ENCODE measurements at regions not wholly inside any gene's neighbourhood (a gene's known extent, or its start where the extent isn't known, plus 50 kb on each side); places are given as distances from the start of the nearest gene placed in this dataset.

DNA sequence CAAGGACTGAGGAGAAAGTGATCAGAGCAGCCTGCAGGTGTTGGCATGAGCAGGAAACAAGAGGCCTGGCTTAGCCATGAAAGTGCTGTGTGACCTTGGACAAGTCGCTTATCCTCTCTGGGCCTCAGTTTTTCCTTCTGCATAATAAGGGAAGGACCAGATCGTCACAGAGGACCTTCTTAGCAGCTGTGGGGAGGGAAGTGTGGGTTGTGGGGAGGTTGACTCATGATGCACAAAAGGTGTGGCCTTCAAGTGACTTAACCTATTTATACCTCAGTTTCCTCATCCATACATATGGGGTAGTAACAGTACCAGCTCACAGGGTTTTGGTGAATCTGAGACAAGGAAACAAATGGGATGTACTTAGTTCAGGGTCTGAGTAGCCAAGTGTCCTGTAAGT is 658.8 kb downstream of the MATN1 start:
- no peak overlapping the region for H3K9ac ChIP-seq (ENCODE audit: insufficient read length, low read depth)
- no peak for DNase-seq (ENCODE audit: low read depth, low spot score)
- H3K36me3 ChIP-seq (ENCODE audit: insufficient read depth, insufficient read length, low read length): no peaks in the 10 kb centered on the region
- TF ChIP-seq SUZ12 (IDR thresholded peaks at IDR 0.05; ENCODE audit: extremely low read depth, insufficient read depth, insufficient read length) (no peak), ZNF274 (IDR thresholded peaks at IDR 0.05; ENCODE audit: low read depth, low read length) (no peak), YY1 (IDR thresholded peaks at IDR 0.05; ENCODE audit: insufficient read depth, insufficient read length) (no peak)
- H3K4me1 ChIP-seq (ENCODE audit: insufficient read depth, insufficient read length): peaks cover 2% of the 10 kb centered on the region
- no peaks in the 10 kb centered on the region for H3K27me3 ChIP-seq (ENCODE audit: insufficient read depth, insufficient read length)
- no peaks in the 10 kb centered on the region for H3K9me3 ChIP-seq (ENCODE audit: insufficient read depth, low read length)
- H3K4me3 ChIP-seq (ENCODE audit: insufficient read length, low read depth): no peak overlapping the region

DNA sequence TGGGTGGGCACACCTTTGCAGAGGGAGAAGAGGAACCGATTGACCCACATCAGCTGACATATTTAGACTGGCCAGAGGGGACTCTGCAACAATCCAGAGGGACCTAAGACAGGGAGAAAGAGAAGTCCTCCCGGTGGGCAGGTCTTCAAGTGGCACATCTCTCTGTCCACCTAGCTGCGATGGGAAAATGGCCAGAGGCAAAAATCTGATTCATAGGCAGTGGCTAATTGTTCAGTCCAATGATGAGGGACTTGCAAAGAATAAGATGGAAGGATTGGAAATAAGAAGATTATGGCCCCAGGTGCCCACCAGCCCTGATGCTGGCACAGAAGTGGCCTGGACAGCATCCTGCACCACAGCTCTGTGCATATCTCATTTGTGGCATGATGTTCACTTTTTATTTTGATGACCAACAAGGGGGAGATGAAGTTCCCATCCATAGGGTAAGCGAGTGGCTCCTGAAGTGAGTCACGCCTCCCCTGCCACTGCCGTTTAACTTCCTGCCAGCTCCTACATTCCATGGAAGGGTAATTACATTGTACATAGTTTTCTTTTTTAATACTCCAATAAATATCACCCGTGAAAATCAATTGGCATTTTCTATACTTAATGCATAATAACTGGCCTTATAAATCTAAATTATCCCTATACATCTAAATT is 659.6 kb downstream of the MATN1 start:
- H3K4me3 ChIP-seq (ENCODE audit: insufficient read length, low read depth): no peak overlapping the region
- H3K36me3 ChIP-seq (ENCODE audit: insufficient read depth, insufficient read length, low read length): no peaks in the 10 kb centered on the region
- no peak overlapping the region for H3K9ac ChIP-seq (ENCODE audit: insufficient read length, low read depth)
- no peaks in the 10 kb centered on the region for H3K9me3 ChIP-seq (ENCODE audit: insufficient read depth, low read length)
- H3K4me1 ChIP-seq (ENCODE audit: insufficient read depth, insufficient read length): peaks cover 2% of the 10 kb centered on the region
- no peak for DNase-seq (ENCODE audit: low read depth, low spot score)
- no peaks in the 10 kb centered on the region for H3K27me3 ChIP-seq (ENCODE audit: insufficient read depth, insufficient read length)
- TF ChIP-seq SUZ12 (IDR thresholded peaks at IDR 0.05; ENCODE audit: extremely low read depth, insufficient read depth, insufficient read length) (no peak), YY1 (IDR thresholded peaks at IDR 0.05; ENCODE audit: insufficient read depth, insufficient read length) (no peak), ZNF274 (IDR thresholded peaks at IDR 0.05; ENCODE audit: low read depth, low read length) (no peak)

DNA sequence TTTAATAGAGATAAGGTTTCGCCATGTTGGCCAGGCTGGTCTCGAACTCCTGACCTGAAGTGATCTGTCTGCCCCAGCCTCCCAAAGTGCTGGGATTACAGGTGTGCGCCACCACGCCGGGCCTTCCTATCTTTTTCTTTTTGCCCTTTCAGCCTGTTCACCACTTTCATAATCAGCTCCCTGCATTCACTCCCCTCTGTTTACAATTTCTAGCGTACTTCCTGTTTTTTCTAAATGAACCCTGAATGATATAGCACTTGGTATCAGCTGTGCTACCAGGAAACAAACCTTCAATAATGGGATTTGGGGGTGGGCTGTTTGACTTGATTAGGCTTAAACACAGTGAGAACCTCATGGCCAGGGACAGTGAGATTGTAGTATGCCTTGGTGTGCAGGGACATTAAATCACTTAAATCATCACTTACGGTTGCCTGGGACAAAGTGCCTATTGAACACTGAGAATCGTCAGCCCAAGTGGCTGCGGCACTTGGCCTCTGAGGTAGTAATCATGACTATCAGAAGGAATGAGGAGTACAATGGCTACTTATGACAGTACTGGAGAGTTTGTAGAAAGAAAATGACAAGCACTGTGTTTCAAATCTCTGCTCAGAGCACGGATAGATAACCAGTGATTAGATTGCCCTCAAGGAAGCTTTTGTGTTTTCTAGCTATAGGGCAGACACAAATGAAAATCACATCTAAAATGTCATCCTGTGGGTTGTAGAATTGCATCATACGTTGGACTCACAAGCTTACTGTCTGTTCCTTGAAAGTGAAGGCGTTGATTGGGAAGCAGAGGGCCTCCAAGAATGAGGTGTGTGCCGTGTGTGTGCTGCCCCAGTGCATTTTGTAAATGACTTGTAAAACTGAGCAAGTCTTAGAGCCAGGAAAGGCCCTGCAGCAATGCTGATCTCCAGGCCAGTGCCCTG is 661.8 kb downstream of the MATN1 start:
- no peak overlapping the region for H3K4me3 ChIP-seq (ENCODE audit: insufficient read length, low read depth)
- TF ChIP-seq SUZ12 (IDR thresholded peaks at IDR 0.05; ENCODE audit: extremely low read depth, insufficient read depth, insufficient read length) (no peak), YY1 (IDR thresholded peaks at IDR 0.05; ENCODE audit: insufficient read depth, insufficient read length) (no peak), ZNF274 (IDR thresholded peaks at IDR 0.05; ENCODE audit: low read depth, low read length) (no peak)
- no peaks in the 10 kb centered on the region for H3K36me3 ChIP-seq (ENCODE audit: insufficient read depth, insufficient read length, low read length)
- no peak overlapping the region for H3K9ac ChIP-seq (ENCODE audit: insufficient read length, low read depth)
- no peaks in the 10 kb centered on the region for H3K9me3 ChIP-seq (ENCODE audit: insufficient read depth, low read length)
- no peak for DNase-seq (ENCODE audit: low read depth, low spot score)
- H3K4me1 ChIP-seq (ENCODE audit: insufficient read depth, insufficient read length): peaks cover 6% of the 10 kb centered on the region
- no peaks in the 10 kb centered on the region for H3K27me3 ChIP-seq (ENCODE audit: insufficient read depth, insufficient read length)

DNA sequence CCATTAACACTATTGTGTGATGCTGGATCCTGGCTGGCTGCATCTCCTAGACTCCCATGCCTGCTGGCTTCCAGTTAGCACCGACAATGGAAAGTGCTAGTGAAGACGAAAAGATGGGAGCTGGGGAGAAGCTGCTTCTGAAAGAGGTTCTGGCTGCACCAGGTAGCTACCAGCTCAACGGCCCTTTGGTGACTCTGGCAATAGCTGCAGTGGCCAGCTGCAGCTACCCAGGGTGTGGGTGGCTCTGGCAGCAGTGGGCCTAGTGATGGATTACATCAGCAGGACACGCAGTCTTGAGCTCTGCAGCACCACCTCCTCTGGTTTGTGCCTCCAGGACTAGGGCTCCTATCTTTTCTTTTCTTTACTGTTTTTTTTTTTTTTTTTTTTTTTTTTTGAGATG is 662.6 kb downstream of the MATN1 start:
- no peak overlapping the region for H3K4me3 ChIP-seq (ENCODE audit: insufficient read length, low read depth)

GRCh38 chr1:30058970-30059369 is 664.4 kb downstream of the MATN1 start:
- Histone ChIP-seq H3K4me3 (ENCODE audit: insufficient read length, low read depth) (no peak overlapping the region), H3K9me3 (ENCODE audit: insufficient read depth, low read length) (no peaks in the 10 kb centered on the region), H3K9ac (ENCODE audit: insufficient read length, low read depth) (no peak overlapping the region), H3K36me3 (ENCODE audit: insufficient read depth, insufficient read length, low read length) (no peaks in the 10 kb centered on the region), H3K27me3 (ENCODE audit: insufficient read depth, insufficient read length) (no peaks in the 10 kb centered on the region), H3K4me1 (ENCODE audit: insufficient read depth, insufficient read length) (peaks cover 11% of the 10 kb centered on the region)
- TF ChIP-seq ZNF274 (IDR thresholded peaks at IDR 0.05; ENCODE audit: low read depth, low read length) (no peak), SUZ12 (IDR thresholded peaks at IDR 0.05; ENCODE audit: extremely low read depth, insufficient read depth, insufficient read length) (no peak), YY1 (IDR thresholded peaks at IDR 0.05; ENCODE audit: insufficient read depth, insufficient read length) (no peak)
- no peak for DNase-seq (ENCODE audit: low read depth, low spot score)

More for the DNA sequence above, 662.6 kb downstream of the MATN1 start:
- no peak for TF ChIP-seq SUZ12 (IDR thresholded peaks at IDR 0.05; ENCODE audit: extremely low read depth, insufficient read depth, insufficient read length)
- TF ChIP-seq YY1 (IDR thresholded peaks at IDR 0.05; ENCODE audit: insufficient read depth, insufficient read length): no peak
- no peak for TF ChIP-seq ZNF274 (IDR thresholded peaks at IDR 0.05; ENCODE audit: low read depth, low read length)
- Histone ChIP-seq H3K9me3 (ENCODE audit: insufficient read depth, low read length) (no peaks in the 10 kb centered on the region), H3K9ac (ENCODE audit: insufficient read length, low read depth) (no peak overlapping the region), H3K36me3 (ENCODE audit: insufficient read depth, insufficient read length, low read length) (no peaks in the 10 kb centered on the region), H3K4me1 (ENCODE audit: insufficient read depth, insufficient read length) (peaks cover 6% of the 10 kb centered on the region), H3K27me3 (ENCODE audit: insufficient read depth, insufficient read length) (no peaks in the 10 kb centered on the region)
- DNase-seq (ENCODE audit: low read depth, low spot score): no peak

DNA sequence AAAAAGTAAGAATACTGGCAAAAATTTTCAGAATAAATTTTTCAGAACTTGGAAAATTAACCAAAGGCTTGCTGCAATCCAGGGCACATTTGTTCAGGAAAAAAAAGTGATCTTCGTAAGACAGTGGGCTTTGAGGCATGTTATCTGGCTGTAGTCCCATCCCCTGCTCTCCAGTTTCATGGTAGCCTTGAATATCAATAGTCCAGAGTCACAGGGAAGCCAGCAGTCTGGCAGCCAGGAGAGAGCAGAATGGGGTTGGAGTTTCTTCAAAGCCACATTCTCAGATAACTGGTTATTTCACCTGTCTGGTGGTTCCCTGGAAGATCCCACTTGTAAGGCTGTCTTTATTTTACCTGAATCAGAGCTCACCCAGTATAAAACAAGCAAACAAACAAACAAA is 669.3 kb downstream of the MATN1 start:
- H3K9ac ChIP-seq (ENCODE audit: insufficient read length, low read depth): no peak overlapping the region
- no peak overlapping the region for H3K4me3 ChIP-seq (ENCODE audit: insufficient read length, low read depth)
- TF ChIP-seq ZNF274 (IDR thresholded peaks at IDR 0.05; ENCODE audit: low read depth, low read length): no peak
- TF ChIP-seq YY1 (IDR thresholded peaks at IDR 0.05; ENCODE audit: insufficient read depth, insufficient read length): no peak
- no peak for TF ChIP-seq SUZ12 (IDR thresholded peaks at IDR 0.05; ENCODE audit: extremely low read depth, insufficient read depth, insufficient read length)
- no peaks in the 10 kb centered on the region for H3K9me3 ChIP-seq (ENCODE audit: insufficient read depth, low read length)
- no peaks in the 10 kb centered on the region for H3K36me3 ChIP-seq (ENCODE audit: insufficient read depth, insufficient read length, low read length)
- H3K27me3 ChIP-seq (ENCODE audit: insufficient read depth, insufficient read length): no peaks in the 10 kb centered on the region
- peaks cover 12% of the 10 kb centered on the region for H3K4me1 ChIP-seq (ENCODE audit: insufficient read depth, insufficient read length)
- peak; percentile 22 for DNase-seq (ENCODE audit: low read depth, low spot score)

DNA sequence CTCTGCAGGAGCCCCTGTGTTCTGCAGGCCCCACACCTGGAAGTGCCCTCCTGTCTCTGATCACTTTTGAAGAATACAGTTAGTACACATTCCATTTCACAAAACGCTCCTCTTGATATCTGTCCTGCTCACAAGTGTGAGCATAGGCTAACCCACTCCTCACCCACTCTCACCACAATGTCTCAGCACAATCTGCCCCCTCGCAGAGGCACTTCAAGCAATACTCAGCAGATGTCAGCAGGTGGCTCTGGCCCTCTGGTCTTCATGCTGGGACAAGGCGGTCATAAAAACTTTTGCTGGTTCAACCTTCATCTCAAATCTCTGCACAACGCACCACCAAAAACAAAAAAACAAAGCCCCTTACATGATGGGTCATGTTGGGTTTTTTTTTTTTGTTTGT is 671.2 kb downstream of the MATN1 start:
- H3K4me3 ChIP-seq (ENCODE audit: insufficient read length, low read depth): no peak overlapping the region
- no peak for DNase-seq (ENCODE audit: low read depth, low spot score)
- no peaks in the 10 kb centered on the region for H3K36me3 ChIP-seq (ENCODE audit: insufficient read depth, insufficient read length, low read length)
- no peak for TF ChIP-seq ZNF274 (IDR thresholded peaks at IDR 0.05; ENCODE audit: low read depth, low read length)
- TF ChIP-seq SUZ12 (IDR thresholded peaks at IDR 0.05; ENCODE audit: extremely low read depth, insufficient read depth, insufficient read length): no peak
- no peak for TF ChIP-seq YY1 (IDR thresholded peaks at IDR 0.05; ENCODE audit: insufficient read depth, insufficient read length)
- H3K9ac ChIP-seq (ENCODE audit: insufficient read length, low read depth): no peak overlapping the region
- H3K4me1 ChIP-seq (ENCODE audit: insufficient read depth, insufficient read length): peaks cover 8% of the 10 kb centered on the region
- H3K9me3 ChIP-seq (ENCODE audit: insufficient read depth, low read length): no peaks in the 10 kb centered on the region
- H3K27me3 ChIP-seq (ENCODE audit: insufficient read depth, insufficient read length): no peaks in the 10 kb centered on the region

All from NT2/D1 (cell line).